ENCODE measurements at regions not wholly inside any gene's neighbourhood (a gene's known extent, or its start where the extent isn't known, plus 50 kb on each side); places are given as distances from the start of the nearest gene placed in this dataset.

DNA sequence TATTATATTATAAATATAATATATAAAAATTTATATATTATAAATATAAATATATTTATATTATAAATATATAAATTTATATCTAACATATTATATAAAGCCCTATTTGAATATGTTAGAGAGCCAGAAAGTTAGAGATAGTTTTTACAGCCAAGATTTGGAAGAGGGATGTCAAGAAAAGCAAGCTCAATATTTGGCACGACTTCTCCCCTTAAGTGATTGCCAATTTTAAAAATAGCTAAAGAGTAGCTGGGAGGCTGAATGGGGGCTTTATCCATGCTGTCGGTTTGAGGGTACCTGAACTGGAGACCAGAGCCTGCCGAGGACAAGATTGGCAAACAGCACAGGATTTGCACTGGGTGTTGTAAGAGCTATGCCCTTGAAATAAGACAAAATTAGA, 180.9 kb upstream of the GYPC start:
- Histone ChIP-seq H3K27ac (ENCODE audit: insufficient read depth, low read depth, low read length, poor library complexity, severe bottlenecking) (no peak overlapping the region), H3K4me3 (ENCODE audit: insufficient read depth, low read depth, low read length) (no peak overlapping the region), H3K27me3 (ENCODE audit: control insufficient read depth, insufficient read depth, low read length, poor library complexity, severe bottlenecking) (no peaks in the 10 kb centered on the region), H3K4me1 (ENCODE audit: control insufficient read depth, insufficient read depth, low read length) (no peaks in the 10 kb centered on the region), H3K36me3 (ENCODE audit: control insufficient read depth, insufficient read depth, low read length) (no peaks in the 10 kb centered on the region), H3K9me3 (ENCODE audit: control insufficient read depth, low read length) (no peaks in the 10 kb centered on the region)
- 89 to 95% methylated on average over 3 of the region's 3 CpGs for WGBS, 2 experiments

DNA sequence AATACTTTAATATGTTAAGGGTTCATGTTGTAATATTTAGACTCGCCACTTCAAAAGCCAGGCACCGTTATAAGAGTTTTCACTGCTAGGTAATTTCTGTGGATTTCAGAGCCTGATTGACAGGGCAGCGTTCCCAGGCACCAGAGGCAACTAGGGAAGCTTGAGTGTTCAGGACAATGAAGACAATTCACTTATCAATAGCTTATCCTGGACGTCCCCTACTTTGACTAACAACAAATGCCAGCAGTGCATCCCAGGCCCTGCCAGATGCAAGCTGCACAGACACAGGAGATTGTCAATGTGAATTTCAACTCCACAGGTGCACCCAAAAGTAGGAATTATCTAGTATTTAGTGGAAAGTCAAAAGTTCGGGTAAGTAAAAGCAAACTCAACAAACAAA, 179.3 kb upstream of the GYPC start:
- WGBS, 2 experiments, result 51 to 55% methylated on average over 4 of the region's 5 CpGs
- Histone ChIP-seq H3K4me3 (ENCODE audit: insufficient read depth, low read depth, low read length) (no peak overlapping the region), H3K27ac (ENCODE audit: insufficient read depth, low read depth, low read length, poor library complexity, severe bottlenecking) (no peak overlapping the region), H3K27me3 (ENCODE audit: control insufficient read depth, insufficient read depth, low read length, poor library complexity, severe bottlenecking) (no peaks in the 10 kb centered on the region), H3K9me3 (ENCODE audit: control insufficient read depth, low read length) (no peaks in the 10 kb centered on the region), H3K36me3 (ENCODE audit: control insufficient read depth, insufficient read depth, low read length) (no peaks in the 10 kb centered on the region), H3K4me1 (ENCODE audit: control insufficient read depth, insufficient read depth, low read length) (no peaks in the 10 kb centered on the region)

DNA sequence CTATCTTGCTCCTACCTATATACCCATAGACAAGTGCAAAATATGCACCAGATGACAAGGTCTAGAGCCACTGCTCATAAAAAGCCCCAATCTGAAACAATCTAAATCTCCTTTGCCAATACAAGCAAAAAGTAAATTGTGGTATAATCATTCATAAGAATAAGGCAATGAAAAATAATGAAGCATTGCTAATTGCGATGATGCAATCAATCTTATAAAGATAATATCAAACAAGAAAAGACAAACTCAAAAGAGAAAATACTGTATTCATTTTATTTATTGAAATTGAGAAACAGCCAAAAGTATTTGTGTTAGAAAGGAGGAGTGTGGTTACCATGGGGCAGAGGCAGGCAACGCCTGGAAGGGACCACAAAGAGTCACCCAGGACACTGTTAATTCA, 175.9 kb upstream of the GYPC start:
- Histone ChIP-seq H3K4me3 (ENCODE audit: insufficient read depth, low read depth, low read length) (no peak overlapping the region), H3K27ac (ENCODE audit: insufficient read depth, low read depth, low read length, poor library complexity, severe bottlenecking) (no peak overlapping the region), H3K4me1 (ENCODE audit: control insufficient read depth, insufficient read depth, low read length) (no peaks in the 10 kb centered on the region), H3K9me3 (ENCODE audit: control insufficient read depth, low read length) (no peaks in the 10 kb centered on the region), H3K27me3 (ENCODE audit: control insufficient read depth, insufficient read depth, low read length, poor library complexity, severe bottlenecking) (no peaks in the 10 kb centered on the region), H3K36me3 (ENCODE audit: control insufficient read depth, insufficient read depth, low read length) (no peaks in the 10 kb centered on the region)
- 86% methylated on average over 1 of the region's 2 CpGs; no CpG with 5 or more reads in 1 of the 2 experiments for WGBS, 2 experiments

DNA sequence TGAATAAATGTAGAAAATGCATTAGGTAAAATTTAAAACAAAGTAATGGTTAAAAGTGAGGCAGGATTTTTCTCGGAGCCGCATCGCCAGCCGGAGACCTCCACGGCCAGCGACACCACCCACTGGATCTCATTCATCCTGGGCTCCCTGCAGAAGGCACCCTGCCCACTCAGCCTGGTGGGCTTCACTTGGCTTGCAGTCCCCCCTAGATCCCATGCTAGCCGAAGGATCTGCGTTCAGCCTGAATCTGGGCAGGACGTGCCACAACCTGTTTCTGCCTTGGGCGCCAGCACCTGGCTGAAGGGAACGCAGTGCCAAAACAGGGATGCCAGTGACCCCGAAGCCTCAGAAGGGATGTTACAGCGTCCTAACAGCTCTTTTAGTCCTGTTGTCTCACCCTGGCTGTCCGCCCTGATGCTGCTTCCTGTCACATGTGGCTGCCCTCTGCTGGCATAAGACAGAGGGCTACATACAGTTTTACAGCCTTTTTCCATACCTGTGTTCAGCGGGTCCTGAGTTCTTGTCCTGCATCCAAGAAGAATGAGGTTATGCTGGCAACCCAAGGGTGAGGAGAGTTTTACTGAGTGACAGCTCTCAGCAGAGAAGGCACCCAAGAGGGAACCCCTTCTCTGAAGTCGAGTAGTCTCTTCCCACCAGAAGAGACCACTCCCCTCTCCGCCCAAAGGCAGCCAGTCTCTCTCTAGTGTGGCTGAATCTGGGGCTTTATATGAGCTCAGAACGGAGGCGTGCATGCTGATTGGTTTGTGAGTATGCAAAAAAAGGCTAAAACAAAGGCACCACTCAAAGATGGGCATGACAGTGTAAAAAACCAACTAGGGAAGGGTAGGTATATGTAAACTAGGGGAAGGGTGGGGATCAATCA, 173.1 kb upstream of the GYPC start:
- Histone ChIP-seq H3K4me1 (ENCODE audit: control insufficient read depth, insufficient read depth, low read length) (no peaks in the 10 kb centered on the region), H3K36me3 (ENCODE audit: control insufficient read depth, insufficient read depth, low read length) (no peaks in the 10 kb centered on the region), H3K9me3 (ENCODE audit: control insufficient read depth, low read length) (no peaks in the 10 kb centered on the region), H3K27me3 (ENCODE audit: control insufficient read depth, insufficient read depth, low read length, poor library complexity, severe bottlenecking) (no peaks in the 10 kb centered on the region), H3K27ac (ENCODE audit: insufficient read depth, low read depth, low read length, poor library complexity, severe bottlenecking) (no peak overlapping the region), H3K4me3 (ENCODE audit: insufficient read depth, low read depth, low read length) (no peak overlapping the region)
- WGBS, 2 experiments, result 93% methylated on average over 19 of the region's 19 CpGs

DNA sequence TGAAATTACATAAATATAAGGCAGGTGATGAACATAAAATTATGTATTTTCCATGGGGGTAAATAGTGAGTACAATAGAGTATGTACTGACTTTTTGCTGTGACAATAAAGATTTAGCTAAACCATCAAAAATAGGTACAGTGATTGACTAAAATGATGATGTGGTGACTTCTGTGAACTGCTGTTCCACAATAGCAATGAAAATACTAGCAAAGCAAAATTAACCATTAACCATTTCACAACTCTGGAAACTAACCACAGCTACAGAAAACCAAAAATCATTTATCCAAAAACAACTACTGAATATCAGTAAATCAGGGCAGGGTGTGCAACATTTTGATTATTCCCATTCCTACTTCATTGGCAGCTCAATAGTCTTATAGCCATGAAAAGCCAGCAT, 161.4 kb upstream of the GYPC start:
- Histone ChIP-seq H3K36me3 (ENCODE audit: control insufficient read depth, insufficient read depth, low read length) (no peaks in the 10 kb centered on the region), H3K27ac (ENCODE audit: insufficient read depth, low read depth, low read length, poor library complexity, severe bottlenecking) (no peak overlapping the region)

DNA sequence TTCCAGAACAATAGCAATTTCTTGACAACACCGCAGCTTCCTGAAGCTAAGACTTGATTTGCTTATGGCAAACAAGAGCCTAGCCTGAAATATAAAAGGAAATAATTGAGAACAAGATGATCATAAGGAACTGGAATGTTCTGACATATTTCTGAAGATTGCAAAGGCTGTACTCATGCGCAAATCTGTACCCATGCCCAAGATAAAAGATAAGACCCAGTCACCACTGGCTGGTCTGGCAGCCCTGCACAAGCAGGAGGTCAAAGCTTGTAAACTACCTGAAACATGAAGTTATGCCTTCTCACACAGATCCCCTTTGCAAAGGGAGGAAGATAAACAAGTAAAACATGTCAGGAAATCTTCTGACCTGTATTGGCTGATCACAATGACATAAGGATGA, 160.8 kb upstream of the GYPC start:
- Histone ChIP-seq H3K9me3 (ENCODE audit: control insufficient read depth, low read length) (no peaks in the 10 kb centered on the region), H3K4me1 (ENCODE audit: control insufficient read depth, insufficient read depth, low read length) (no peaks in the 10 kb centered on the region), H3K27me3 (ENCODE audit: control insufficient read depth, insufficient read depth, low read length, poor library complexity, severe bottlenecking) (no peaks in the 10 kb centered on the region), H3K4me3 (ENCODE audit: insufficient read depth, low read depth, low read length) (no peak overlapping the region), H3K27ac (ENCODE audit: insufficient read depth, low read depth, low read length, poor library complexity, severe bottlenecking) (no peak overlapping the region), H3K36me3 (ENCODE audit: control insufficient read depth, insufficient read depth, low read length) (no peaks in the 10 kb centered on the region)
- WGBS, 2 experiments, result 86 to 96% methylated on average over 2 of the region's 2 CpGs

More for the DNA sequence above, 161.4 kb upstream of the GYPC start:
- H3K4me1 ChIP-seq (ENCODE audit: control insufficient read depth, insufficient read depth, low read length), result no peaks in the 10 kb centered on the region
- no peaks in the 10 kb centered on the region for H3K9me3 ChIP-seq (ENCODE audit: control insufficient read depth, low read length)
- H3K4me3 ChIP-seq (ENCODE audit: insufficient read depth, low read depth, low read length), result no peak overlapping the region
- H3K27me3 ChIP-seq (ENCODE audit: control insufficient read depth, insufficient read depth, low read length, poor library complexity, severe bottlenecking), result no peaks in the 10 kb centered on the region

DNA sequence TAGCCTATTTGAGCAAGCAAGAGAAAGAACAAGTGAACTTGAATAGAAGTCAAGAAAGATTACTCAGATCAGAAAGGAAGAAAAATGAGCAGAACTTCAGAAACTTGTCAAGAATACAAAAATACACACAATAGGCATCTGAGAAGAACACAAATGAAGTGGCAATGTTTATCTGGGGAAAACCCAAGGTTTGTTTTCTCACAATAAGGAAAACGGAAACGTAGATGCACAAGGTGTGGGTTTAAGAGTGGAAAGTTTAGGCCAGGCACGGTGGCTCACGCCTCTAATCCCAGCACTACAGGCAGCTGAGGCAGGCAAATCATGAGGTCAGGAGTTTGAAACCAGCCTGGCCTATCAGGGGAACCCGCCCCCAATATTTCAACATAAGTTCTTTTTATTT, 159.5 kb upstream of the GYPC start:
- H3K27me3 ChIP-seq (ENCODE audit: control insufficient read depth, insufficient read depth, low read length, poor library complexity, severe bottlenecking), result no peaks in the 10 kb centered on the region
- WGBS, 2 experiments, result 93 to 94% methylated on average over 5 of the region's 5 CpGs
- H3K4me1 ChIP-seq (ENCODE audit: control insufficient read depth, insufficient read depth, low read length), result no peaks in the 10 kb centered on the region
- H3K4me3 ChIP-seq (ENCODE audit: insufficient read depth, low read depth, low read length), result no peak overlapping the region
- H3K36me3 ChIP-seq (ENCODE audit: control insufficient read depth, insufficient read depth, low read length), result no peaks in the 10 kb centered on the region
- H3K27ac ChIP-seq (ENCODE audit: insufficient read depth, low read depth, low read length, poor library complexity, severe bottlenecking), result no peak overlapping the region
- H3K9me3 ChIP-seq (ENCODE audit: control insufficient read depth, low read length), result no peaks in the 10 kb centered on the region

DNA sequence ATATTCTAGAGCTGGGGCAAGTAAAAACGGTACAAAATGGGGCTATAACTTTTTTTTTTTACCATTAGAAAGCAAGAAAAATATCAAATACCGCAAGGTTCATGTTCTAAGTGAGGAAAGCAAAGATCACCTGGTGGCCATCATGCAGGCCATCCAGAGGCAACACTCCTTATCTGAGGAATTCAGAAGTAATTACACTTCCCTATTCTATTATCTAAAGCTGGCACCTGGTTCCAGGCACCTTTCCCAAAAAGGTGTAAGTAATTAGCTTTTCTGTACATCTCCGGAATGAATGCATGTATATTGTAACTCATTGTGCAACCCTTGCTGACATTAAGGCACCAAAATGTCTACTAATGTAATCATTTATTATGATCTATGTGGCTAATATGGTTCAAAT, 152.5 kb upstream of the GYPC start:
- Histone ChIP-seq H3K27ac (ENCODE audit: insufficient read depth, low read depth, low read length, poor library complexity, severe bottlenecking) (no peak overlapping the region), H3K4me1 (ENCODE audit: control insufficient read depth, insufficient read depth, low read length) (peaks cover 7% of the 10 kb centered on the region), H3K27me3 (ENCODE audit: control insufficient read depth, insufficient read depth, low read length, poor library complexity, severe bottlenecking) (no peaks in the 10 kb centered on the region), H3K4me3 (ENCODE audit: insufficient read depth, low read depth, low read length) (no peak overlapping the region), H3K36me3 (ENCODE audit: control insufficient read depth, insufficient read depth, low read length) (no peaks in the 10 kb centered on the region), H3K9me3 (ENCODE audit: control insufficient read depth, low read length) (no peaks in the 10 kb centered on the region)
- WGBS, 2 experiments, result 95 to 100% methylated on average over 2 to 3 of the region's 3 CpGs

DNA sequence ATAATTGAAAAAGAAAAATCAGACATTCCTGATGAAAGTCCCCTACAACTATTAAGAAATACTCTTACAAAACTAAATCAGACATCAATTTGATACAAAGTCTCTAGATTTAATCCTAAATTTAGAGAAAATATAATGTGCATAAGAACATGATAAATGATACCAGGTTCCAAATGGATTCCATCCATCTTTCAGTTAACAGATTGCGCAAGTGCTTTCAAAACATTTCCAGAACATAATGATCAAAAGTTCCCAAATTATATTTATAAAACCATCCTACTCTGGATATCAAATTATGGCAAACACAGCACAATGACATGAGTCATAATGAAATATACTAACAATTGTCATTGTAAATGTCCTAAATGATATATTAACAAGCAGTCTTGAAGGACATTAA, 151.0 kb upstream of the GYPC start:
- 94 to 100% methylated on average over 1 of the region's 1 CpG for whole genome bisulfite sequencing, 2 experiments
- no peaks in the 10 kb centered on the region for H3K27me3 ChIP-seq (ENCODE audit: control insufficient read depth, insufficient read depth, low read length, poor library complexity, severe bottlenecking)

DNA sequence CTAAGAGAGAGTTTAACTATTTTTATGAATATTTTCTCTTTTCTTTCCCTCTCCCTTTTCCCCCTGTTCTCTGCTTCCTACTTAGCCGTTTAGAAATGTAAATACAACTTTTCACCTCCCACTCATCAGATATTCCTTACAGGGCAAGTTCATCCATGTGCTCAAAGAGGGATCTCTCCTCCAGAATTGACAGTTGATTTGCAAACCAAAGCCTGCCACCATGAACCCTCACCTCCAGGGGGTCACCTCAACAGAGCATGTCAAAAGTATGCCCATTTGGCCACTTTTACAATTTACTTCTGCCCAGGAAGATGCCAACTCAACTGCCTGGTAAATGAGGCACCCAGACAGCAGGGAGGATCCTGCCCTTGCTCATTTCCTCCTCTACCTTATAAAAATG, 149.2 kb upstream of the GYPC start:
- Histone ChIP-seq H3K27me3 (ENCODE audit: control insufficient read depth, insufficient read depth, low read length, poor library complexity, severe bottlenecking) (no peaks in the 10 kb centered on the region), H3K4me1 (ENCODE audit: control insufficient read depth, insufficient read depth, low read length) (peaks cover 7% of the 10 kb centered on the region), H3K27ac (ENCODE audit: insufficient read depth, low read depth, low read length, poor library complexity, severe bottlenecking) (no peak overlapping the region), H3K36me3 (ENCODE audit: control insufficient read depth, insufficient read depth, low read length) (no peaks in the 10 kb centered on the region), H3K9me3 (ENCODE audit: control insufficient read depth, low read length) (no peaks in the 10 kb centered on the region), H3K4me3 (ENCODE audit: insufficient read depth, low read depth, low read length) (no peak overlapping the region)
- 27 to 28% methylated on average over 1 of the region's 1 CpG for WGBS, 2 experiments

More for the DNA sequence above, 151.0 kb upstream of the GYPC start:
- no peaks in the 10 kb centered on the region for H3K9me3 ChIP-seq (ENCODE audit: control insufficient read depth, low read length)
- H3K36me3 ChIP-seq (ENCODE audit: control insufficient read depth, insufficient read depth, low read length), result no peaks in the 10 kb centered on the region
- no peak overlapping the region for H3K4me3 ChIP-seq (ENCODE audit: insufficient read depth, low read depth, low read length)
- H3K4me1 ChIP-seq (ENCODE audit: control insufficient read depth, insufficient read depth, low read length), result peaks cover 7% of the 10 kb centered on the region
- H3K27ac ChIP-seq (ENCODE audit: insufficient read depth, low read depth, low read length, poor library complexity, severe bottlenecking), result no peak overlapping the region
